Stimulated activated CD8-positive, alpha-beta memory T cell treated with anti-CD3 and anti-CD28 coated beads, Interleukin-12 subunit alpha, Interleukin-12 subunit beta, amount 100 ng/mL, for 4 hours (primary cell): ENCODE measurements at regions not wholly inside any gene's neighbourhood (a gene's known extent, or its start where the extent isn't known, plus 50 kb on each side); places are given as distances from the start of the nearest gene placed in this dataset.

Source experiments
- DNase-seq: peaks from one replicate; pipeline ENCODE4 v3.0.0-alpha.2; 2020; ENCODE audit warnings: low read depth

GRCh38 chr2:129074298-129074920 lies 755.7 kb upstream of the HS6ST1 start:
- DNase-seq: no peak

GRCh38 chr2:129078548-129078947 lies 759.9 kb upstream of the HS6ST1 start:
- no peak for DNase-seq

GRCh38 chr2:129080715-129081476 lies 762.2 kb upstream of the HS6ST1 start:
- no peak for DNase-seq

GRCh38 chr2:129085386-129085785 lies 766.7 kb upstream of the HS6ST1 start:
- no peak for DNase-seq

GRCh38 chr2:129087133-129087813 lies 768.6 kb upstream of the HS6ST1 start:
- DNase-seq: no peak

- no peak for DNase-seq
These were observed 773.0 kb upstream of the HS6ST1 start for GRCh38 chr2:129091620-129092019.

- no peak for DNase-seq
These were observed 774.3 kb upstream of the HS6ST1 start for GRCh38 chr2:129092956-129093355.

GRCh38 chr2:129101186-129101585 lies 782.5 kb upstream of the HS6ST1 start:
- DNase-seq: no peak

GRCh38 chr2:129103936-129104878 lies 785.5 kb upstream of the HS6ST1 start:
- no peak for DNase-seq

- DNase-seq: no peak
These were observed 793.5 kb upstream of the HS6ST1 start for GRCh38 chr2:129112181-129112580.

- DNase-seq: no peak
These were observed 795.1 kb upstream of the HS6ST1 start for GRCh38 chr2:129113776-129114175.

- no peak for DNase-seq
These were observed 798.8 kb upstream of the HS6ST1 start for GRCh38 chr2:129117434-129117833.

GRCh38 chr2:129118296-129118695 lies 799.6 kb upstream of the HS6ST1 start:
- DNase-seq: no peak

- no peak for DNase-seq
These were observed 810.4 kb upstream of the HS6ST1 start for GRCh38 chr2:129129087-129129486.

- no peak for DNase-seq
These were observed 815.3 kb upstream of the HS6ST1 start for GRCh38 chr2:129133692-129134641.

GRCh38 chr2:129135017-129135416 lies 816.3 kb upstream of the HS6ST1 start:
- no peak for DNase-seq

- no peak for DNase-seq
These were observed 820.7 kb upstream of the HS6ST1 start for GRCh38 chr2:129139380-129139779.

GRCh38 chr2:129142465-129142864 lies 823.8 kb upstream of the HS6ST1 start:
- DNase-seq: no peak

- DNase-seq: no peak
These were observed 825.6 kb upstream of the HS6ST1 start for GRCh38 chr2:129144082-129144791.

- no peak for DNase-seq
These were observed 827.0 kb upstream of the RAB6C start for GRCh38 chr2:129152514-129152913.
